ENCODE measurements at regions not wholly inside any gene's neighbourhood (a gene's known extent, or its start where the extent isn't known, plus 50 kb on each side); places are given as distances from the start of the nearest gene placed in this dataset.
"Not testable (repeated sequence)": the region's sequence is repeated elsewhere in the genome, so short reads cannot be mapped to it uniquely, and the experiment has no call there.

- no peak for DNase-seq (ENCODE audit: low read depth, low spot score)
- in situ Hi-C loops (cut with HindIII; ENCODE audit: low pct_unique_long_range_greater_than_20kb, low sequenced_read_pairs), result no loop called here
Measured at GRCh38 chr22:25346859-25347751, 127.7 kb downstream of the CRYBB2 start.

GRCh38 chr22:25347752-25348102, 128.3 kb downstream of the CRYBB2 start:
- in situ Hi-C loops (cut with HindIII; ENCODE audit: low pct_unique_long_range_greater_than_20kb, low sequenced_read_pairs), result no loop called here
- no peak for DNase-seq (ENCODE audit: low read depth, low spot score)

- no peak for DNase-seq (ENCODE audit: low read depth, low spot score)
- in situ Hi-C loops (cut with HindIII; ENCODE audit: low pct_unique_long_range_greater_than_20kb, low sequenced_read_pairs), result no loop called here
Measured at GRCh38 chr22:25348391-25348790, 129.0 kb downstream of the CRYBB2 start.

DNA sequence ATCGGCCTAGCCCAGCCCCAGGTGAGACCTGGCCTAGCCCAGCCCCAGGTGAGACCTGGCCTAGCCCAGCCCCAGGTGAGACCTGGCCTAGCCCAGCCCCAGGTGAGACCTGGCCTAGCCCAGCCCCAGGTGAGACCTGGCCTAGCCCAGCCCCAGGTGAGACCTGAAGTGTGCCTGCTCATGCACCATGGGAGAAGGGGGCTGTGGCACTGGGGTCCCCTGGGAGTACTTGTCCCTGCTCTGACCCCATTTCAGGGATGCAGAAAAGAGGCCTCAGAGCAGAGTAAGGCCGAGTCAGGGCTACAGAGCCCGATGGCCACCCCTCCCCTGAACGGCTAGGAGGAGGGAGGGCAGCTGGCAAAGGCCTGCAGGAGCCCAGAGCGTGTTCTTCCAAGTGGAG, 129.6 kb downstream of the CRYBB2 start:
- DNase-seq (ENCODE audit: low read depth, low spot score); in situ Hi-C loops (cut with HindIII; ENCODE audit: low pct_unique_long_range_greater_than_20kb, low sequenced_read_pairs): not testable (repeated sequence)

DNA sequence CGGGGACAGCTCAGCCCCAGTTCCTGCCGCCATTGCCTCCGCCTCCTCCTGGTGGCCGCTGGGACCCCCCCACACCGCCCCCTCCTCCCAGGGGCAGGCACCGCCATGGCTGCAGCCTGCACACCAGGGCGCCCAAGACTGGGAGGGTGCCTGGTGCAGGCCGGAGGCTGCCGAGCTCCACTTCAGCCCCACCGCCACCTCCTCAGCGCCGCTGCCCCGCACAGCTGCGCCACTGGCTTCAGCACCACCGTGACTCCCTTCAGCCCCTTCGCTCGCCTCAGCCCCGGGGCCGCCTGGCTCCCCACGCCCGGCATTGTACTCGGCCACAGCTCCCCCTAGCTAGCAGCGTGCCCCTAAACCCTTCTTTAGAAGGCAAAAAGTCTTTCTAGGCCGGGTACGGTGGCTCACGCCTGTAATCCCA, 131.1 kb downstream of the CRYBB2 start:
- no peak for DNase-seq (ENCODE audit: low read depth, low spot score)
- in situ Hi-C loops (cut with HindIII; ENCODE audit: low pct_unique_long_range_greater_than_20kb, low sequenced_read_pairs), result no loop called here

DNA sequence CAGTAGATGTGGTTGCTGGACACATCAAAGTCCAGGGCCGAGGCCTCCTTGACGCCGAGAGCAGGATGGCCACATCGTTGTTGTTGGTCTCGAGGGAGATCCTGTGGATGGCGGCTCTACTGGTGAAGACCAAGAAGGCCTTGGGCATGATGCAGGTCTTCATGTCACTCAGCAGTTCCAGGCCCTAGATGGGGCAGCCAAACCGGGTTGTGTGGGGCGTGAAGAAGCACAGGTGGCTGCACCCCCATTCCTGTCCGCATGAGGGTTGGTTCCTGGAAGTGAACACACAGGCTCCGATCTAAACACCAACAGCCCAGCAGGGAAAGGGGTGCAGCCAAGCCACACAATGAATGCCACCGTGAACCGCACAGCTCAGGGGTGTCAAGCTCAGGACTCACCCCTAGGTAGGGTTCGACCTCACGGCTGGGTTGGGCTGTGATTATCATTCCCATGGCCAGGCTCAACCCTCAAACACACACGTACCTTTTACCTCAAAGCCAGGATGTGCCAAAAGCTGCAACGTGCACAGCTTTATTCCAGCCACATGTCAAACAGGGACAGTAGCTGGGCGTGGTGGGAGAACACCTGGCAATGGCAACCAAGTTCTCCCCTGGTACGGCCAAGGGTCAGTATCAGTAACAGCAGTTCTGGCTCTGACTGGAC, 132.3 kb downstream of the CRYBB2 start:
- in situ Hi-C loops (cut with HindIII; ENCODE audit: low pct_unique_long_range_greater_than_20kb, low sequenced_read_pairs), result no loop called here
- no peak for DNase-seq (ENCODE audit: low read depth, low spot score)

DNA sequence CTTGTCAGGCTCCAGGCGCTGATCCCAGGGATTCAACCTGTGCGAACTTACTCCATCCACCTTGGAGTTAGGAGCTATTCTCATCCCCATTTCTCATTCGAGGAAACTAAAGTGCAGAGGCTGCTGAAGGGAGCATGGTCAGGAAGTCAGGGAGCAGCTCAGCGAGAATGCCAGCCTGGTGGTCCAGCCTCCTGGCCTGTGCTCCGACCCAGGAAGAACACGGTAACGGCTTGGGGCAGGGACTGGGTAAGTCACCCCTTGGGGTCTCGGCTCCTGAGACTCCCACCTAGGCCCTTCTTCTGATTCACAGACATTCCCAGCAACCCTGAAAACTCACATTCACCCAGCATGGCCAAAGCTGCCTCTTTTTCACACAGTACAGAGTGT, 132.8 kb downstream of the CRYBB2 start:
- in situ Hi-C loops (cut with HindIII; ENCODE audit: low pct_unique_long_range_greater_than_20kb, low sequenced_read_pairs), result no loop called here

GRCh38 chr22:25353516-25354445, 134.3 kb downstream of the CRYBB2 start:
- no peak for DNase-seq (ENCODE audit: low read depth, low spot score)
- in situ Hi-C loops (cut with HindIII; ENCODE audit: low pct_unique_long_range_greater_than_20kb, low sequenced_read_pairs), result no loop called here

More for the DNA sequence above, 132.8 kb downstream of the CRYBB2 start:
- no peak for DNase-seq (ENCODE audit: low read depth, low spot score)

GRCh38 chr22:25354456-25354855, 135.0 kb downstream of the CRYBB2 start:
- DNase-seq (ENCODE audit: low read depth, low spot score), result no peak
- in situ Hi-C loops (cut with HindIII; ENCODE audit: low pct_unique_long_range_greater_than_20kb, low sequenced_read_pairs), result no loop called here

GRCh38 chr22:25357132-25357455, 137.7 kb downstream of the CRYBB2 start:
- in situ Hi-C loops (cut with HindIII; ENCODE audit: low pct_unique_long_range_greater_than_20kb, low sequenced_read_pairs), result no loop called here
- no peak for DNase-seq (ENCODE audit: low read depth, low spot score)

DNA sequence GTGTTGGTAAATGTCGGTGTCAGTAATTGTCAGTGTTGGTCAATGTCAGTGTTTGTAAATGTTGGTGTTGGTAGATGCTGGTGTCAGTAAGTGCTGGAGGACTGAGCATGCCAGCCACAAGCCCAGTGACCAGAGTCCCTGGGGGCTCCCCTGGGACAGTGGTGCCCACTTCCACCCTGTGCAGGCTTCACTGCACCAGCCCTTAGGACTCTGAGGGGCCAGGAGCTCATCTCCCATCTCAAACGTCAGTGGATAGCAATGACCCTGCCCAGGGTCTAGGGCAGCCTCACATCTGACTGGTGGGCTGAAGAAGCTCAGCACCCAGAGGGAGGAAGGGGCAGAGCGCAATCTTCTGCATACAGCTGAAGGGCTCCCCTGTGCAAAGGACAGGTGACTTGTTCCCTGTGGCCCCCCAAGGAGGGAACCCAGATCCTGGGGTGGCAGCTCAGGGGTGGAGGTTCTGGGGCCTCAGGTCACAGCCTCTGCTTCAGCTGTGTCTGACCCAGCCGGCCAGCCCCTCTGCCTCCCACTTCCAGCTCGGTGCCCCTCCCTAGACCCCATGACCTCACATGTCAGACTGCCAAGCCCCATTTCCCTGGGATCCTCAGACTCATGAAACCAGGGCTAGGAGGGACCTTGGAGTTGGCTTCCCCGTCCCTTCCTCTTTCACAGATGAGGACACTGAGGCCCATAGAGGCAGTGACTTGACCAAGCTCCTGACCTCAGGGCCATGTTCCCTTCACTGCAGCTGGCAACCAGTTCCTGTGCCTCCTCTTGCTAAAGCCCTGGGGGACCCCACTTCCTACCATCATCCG, 138.4 kb downstream of the CRYBB2 start:
- in situ Hi-C loops (cut with HindIII; ENCODE audit: low pct_unique_long_range_greater_than_20kb, low sequenced_read_pairs), result no loop called here
- no peak for DNase-seq (ENCODE audit: low read depth, low spot score)

DNA sequence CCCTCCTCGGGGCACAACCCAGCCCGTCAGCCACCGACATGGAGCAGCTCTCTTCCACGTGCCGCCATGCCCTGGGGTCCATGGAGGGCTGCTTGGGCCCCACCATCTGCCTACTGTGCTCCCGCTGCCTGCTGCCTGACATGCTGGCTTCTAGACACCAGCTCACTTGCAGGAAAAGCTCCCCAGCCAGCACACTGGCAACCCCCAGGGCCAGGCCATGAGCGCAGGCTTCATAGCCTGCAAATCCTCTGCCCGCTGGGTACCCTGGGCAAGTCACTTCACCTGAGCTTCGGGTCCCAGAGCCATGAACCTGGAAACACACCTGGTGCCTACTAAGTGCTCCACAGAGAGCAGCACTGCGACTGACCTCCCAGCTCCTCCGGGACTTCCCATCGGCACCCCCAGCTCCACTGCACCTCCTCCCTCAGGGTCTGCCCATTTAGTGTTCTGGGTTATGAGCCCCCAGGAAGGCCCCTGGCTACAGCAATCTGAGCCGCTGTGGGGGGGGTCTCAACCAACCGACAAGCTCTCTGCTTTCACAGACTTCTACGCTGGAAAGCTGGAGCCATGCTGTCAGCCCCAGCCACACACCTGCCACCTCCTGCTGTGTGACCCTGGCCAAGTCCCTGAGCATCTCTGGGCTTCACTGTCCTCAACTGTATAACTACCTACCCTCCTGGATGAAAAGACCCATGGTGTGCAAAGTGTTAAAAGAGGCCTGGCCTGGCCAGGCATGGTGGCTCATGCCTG, 139.2 kb downstream of the CRYBB2 start:
- DNase-seq (ENCODE audit: low read depth, low spot score), result no peak
- in situ Hi-C loops (cut with HindIII; ENCODE audit: low pct_unique_long_range_greater_than_20kb, low sequenced_read_pairs), result no loop called here

DNA sequence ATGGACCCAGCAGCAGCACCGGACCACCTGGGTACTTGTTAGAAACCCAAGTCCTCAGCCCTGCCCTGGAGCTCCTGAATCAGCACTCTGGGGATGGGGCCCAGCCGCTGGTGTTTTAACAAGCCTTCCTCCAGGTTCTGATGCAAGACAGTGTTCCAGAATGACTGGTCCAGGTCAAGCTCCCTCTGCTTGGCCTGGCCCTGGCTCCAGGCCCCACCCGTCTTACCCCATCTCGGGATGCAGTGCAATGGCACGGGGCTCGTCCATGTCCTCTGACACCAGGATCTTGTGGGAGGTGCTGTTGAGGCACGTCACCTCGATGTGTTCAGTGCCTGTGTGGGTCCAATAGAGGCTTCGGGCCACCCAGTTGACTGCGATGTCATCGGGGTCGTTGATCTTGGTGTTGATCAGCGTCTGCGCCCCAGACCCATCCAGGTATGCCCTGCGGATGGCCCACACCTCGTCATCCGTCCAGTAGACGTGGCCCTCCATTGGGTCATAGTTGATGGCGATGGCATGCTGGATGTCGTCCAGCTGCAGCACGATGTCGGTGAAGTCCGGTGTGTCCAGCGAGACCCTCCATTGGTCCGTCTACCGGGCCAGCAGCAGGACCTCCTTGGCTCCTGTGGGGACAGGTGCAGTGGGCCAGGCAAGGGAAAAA, 140.3 kb downstream of the CRYBB2 start:
- DNase-seq (ENCODE audit: low read depth, low spot score), result no peak
- in situ Hi-C loops (cut with HindIII; ENCODE audit: low pct_unique_long_range_greater_than_20kb, low sequenced_read_pairs), result no loop called here

GRCh38 chr22:25360411-25360810, 141.0 kb downstream of the CRYBB2 start:
- in situ Hi-C loops (cut with HindIII; ENCODE audit: low pct_unique_long_range_greater_than_20kb, low sequenced_read_pairs), result no loop called here

DNA sequence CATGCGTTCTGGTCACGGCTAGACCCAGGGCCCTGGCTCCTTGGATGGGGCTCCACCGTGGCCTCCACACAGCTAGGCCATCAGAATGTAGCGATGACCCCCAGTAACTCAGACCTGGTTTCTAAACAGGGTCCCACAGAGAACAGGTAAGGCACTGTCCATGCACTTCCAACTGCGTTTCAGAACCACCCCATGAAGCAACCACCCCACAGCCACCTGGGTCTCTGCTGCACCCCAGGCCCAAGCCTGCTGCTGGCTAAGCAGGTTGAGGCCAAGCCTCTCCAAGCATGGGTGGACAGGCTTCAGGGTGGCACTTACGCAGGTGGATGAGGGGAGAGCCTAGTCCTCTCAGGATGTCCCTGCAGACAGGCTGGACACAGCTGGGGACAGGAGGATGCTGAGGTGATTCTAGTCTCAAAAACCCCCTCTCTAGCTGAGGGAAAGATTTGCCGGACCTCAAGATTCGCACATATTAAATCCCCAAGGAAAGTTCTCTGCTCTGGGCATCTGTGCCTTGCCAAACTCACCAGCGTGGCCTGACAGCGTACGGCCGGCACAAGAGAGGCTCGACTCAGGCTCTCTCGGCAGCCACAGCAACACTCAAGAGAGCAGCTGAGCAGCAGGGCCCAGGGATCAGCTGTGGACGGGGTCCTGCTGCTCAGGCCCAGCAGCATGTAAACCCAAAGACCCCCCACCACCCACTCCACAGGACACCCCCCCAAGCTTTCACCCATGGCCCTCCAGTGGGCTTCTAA, 141.6 kb downstream of the CRYBB2 start:
- no peak for DNase-seq (ENCODE audit: low read depth, low spot score)
- in situ Hi-C loops (cut with HindIII; ENCODE audit: low pct_unique_long_range_greater_than_20kb, low sequenced_read_pairs), result no loop called here

More at GRCh38 chr22:25360411-25360810, 141.0 kb downstream of the CRYBB2 start:
- DNase-seq (ENCODE audit: low read depth, low spot score), result no peak

- in situ Hi-C loops (cut with HindIII; ENCODE audit: low pct_unique_long_range_greater_than_20kb, low sequenced_read_pairs), result no loop called here
- DNase-seq (ENCODE audit: low read depth, low spot score), result no peak
Measured at GRCh38 chr22:25361899-25362214, 142.4 kb downstream of the CRYBB2 start.
